ENCODE measurements at regions not wholly inside any gene's neighbourhood (a gene's known extent, or its start where the extent isn't known, plus 50 kb on each side); places are given as distances from the start of the nearest gene placed in this dataset.
A peak's percentile ranks its signal among the peaks of the same experiment; 100 is the strongest.
"Not testable (repeated sequence)": the region's sequence is repeated elsewhere in the genome, so short reads cannot be mapped to it uniquely, and the experiment has no call there.

- FAIRE-seq = no peak
Observed at GRCh38 chr4:66805582-66805981, 739.7 kb downstream of the CENPC start.

DNA sequence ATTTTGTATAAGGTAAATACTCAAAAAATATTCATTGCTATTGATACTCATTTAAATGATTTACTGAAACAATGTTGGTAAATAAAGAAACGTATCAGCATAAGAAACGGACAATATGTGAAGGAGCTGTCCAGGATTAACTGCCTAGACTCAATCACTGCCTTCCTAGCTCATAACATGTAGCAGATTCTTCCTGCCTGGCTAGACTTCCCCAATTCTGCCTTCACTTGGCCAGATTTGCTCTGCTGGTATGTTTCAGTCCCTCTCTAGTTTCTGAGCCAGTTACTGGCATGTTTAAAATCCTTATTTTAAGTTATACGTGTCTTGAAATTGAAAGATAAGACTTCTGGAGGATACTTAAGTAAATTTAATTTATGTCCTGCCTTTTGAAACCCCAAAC lies 740.3 kb downstream of the CENPC start:
- FAIRE-seq = no peak

DNA sequence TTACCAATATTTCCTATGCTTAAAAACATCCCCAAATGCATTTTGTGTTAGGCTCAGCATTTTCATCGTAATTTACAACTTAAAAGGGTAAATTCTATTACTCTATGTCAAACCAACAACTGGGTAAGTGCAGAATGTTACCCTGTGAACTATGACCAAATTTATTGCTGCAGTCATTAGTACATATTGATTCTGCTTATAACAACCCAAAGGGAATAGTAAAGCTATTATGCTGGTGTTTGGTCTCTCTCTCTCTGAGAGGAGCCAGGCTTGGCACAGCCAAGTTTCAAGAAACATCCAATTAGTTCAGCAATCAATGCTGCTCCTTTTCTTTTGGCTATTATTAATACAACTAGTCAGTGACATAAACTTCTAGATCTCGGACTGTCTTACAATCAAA lies 747.7 kb downstream of the CENPC start:
- no peak for FAIRE-seq

DNA sequence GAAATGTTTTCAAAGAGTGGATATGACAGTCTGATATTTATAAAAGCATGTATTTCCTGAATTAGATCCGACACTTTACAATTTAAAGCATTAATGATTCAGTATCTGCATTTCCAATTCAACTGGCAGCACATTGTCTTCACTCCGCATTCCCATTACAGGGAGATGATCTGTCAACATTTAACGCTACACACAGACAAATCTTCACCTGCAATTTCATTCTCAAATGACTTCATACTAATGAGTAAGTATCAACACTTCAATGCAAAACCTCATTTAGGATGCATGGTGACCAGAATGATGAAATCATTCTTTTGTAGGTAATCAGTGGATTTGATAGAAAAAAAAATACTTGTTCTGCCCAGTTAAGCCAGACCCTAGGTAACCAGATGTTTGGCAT lies 749.6 kb downstream of the CENPC start:
- no peak for FAIRE-seq

DNA sequence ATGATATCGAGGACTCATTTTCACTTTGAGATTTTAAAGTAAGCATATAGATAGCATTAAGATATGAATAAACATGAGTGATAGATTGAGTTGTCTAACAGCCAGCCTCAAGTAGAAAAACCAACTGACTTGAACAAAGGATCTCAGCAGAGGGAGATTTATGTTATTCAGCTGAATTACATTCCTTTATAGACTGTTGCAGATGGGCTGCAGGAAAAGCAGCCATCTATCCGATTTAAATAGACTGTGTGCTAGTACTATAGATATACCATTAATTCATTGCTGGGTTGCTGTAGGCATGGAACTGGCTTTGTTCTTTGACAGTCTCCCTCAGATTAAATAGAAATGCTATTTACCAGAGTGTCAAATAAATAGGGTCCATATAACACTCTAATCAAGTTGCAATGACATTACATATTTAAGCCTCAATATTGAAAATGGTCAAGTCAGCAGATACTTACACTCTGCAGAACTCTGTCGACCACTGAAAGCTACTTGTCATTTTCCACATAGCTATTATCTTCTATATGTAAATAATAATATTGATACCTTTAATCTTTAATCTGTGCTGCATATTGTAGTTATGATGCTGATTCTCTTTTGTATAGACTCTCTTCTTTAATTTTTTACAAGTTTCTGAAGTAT lies 750.8 kb downstream of the CENPC start:
- FAIRE-seq = no peak

DNA sequence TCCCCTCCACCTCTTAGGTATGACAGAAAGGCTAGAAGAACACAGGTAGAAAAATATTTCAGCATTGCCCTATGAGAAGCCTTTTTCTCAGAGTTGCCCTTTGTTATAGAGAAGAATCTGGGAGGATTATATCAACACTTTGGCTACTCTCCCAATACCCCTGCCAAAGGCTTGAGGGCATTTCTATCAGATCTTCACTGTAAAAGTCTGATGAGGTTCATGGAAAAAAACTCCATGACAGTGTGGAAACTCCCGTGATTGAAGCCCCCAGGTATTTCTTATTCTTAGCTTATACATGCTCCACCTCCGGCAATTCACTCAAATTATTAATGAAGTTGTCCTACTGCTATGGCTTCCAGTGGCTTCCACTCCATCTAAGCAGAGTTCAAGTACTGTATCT lies 753.6 kb downstream of the CENPC start:
- no peak for FAIRE-seq

GRCh38 chr4:66785479-66785878 lies 759.8 kb downstream of the CENPC start:
- FAIRE-seq = no peak

- not testable (repeated sequence) for FAIRE-seq
Observed at GRCh38 chr4:66782751-66783150, 762.6 kb downstream of the CENPC start.

GRCh38 chr4:66777097-66777496 lies 768.2 kb downstream of the CENPC start:
- no peak for FAIRE-seq

GRCh38 chr4:66769441-66769840 lies 775.9 kb downstream of the CENPC start:
- no peak for FAIRE-seq

DNA sequence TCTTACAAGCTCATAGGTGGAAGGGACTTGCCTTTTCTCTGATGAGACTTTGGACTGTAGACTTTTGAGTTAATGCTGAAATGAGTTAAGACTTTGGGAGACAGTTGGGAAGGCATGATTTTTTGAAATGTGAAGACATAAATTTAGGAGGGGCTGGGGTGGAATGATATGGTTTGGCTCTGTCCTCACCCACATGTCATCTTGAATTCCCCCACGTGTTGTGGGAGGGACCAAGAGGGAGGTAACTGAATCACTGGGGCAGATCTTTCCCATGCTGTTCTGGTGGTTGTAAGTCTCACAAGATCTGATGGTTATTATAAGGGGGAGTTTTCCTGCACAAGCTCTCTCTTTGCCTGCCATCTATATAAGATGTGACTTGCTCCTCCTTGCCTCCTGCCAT lies 777.9 kb downstream of the CENPC start:
- FAIRE-seq = no peak

GRCh38 chr4:66766557-66766956 lies 778.7 kb downstream of the CENPC start:
- no peak for FAIRE-seq

DNA sequence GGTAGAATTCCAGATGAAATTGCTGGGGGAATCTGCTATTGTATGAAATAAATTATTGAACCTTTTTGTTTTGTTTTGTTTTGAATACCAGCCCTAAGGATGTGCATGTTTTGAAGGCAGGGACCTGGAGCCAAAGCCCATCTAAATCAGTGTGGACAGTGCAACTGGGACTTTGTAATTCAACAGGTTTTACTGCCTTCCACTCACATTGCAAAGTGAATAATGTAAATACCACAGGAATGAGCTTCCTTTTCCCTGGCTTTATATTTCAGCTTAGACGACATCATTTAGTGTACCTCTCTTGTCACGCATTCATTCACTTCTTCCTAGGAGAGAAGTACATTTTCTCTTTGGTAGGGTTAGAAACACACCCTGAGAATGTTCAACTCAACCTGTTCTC lies 795.0 kb downstream of the CENPC start:
- no peak for FAIRE-seq

DNA sequence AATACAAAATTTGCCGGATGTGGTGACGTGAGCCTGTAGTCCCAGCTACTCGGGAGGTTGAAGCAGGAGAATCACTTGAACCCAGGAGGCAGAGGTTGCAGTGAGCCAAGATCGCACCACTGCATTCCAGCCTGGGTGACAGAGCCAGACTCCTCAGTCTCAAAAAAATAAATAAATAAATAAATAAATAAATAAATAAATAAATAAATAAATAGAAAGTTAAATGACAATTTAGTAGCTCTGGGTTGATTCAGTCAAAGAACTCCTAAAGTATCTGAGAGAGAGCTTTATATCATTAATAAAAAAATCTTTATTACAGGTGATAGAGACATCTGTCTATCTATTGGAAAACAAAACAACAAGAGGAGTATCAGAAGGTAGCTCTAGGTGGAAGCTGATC lies 798.4 kb downstream of the CENPC start:
- not testable (repeated sequence) for FAIRE-seq

- FAIRE-seq = no peak
Observed at GRCh38 chr4:66741081-66741480, 804.2 kb downstream of the CENPC start.

GRCh38 chr4:66736606-66737005 lies 808.7 kb downstream of the CENPC start:
- FAIRE-seq = no peak

DNA sequence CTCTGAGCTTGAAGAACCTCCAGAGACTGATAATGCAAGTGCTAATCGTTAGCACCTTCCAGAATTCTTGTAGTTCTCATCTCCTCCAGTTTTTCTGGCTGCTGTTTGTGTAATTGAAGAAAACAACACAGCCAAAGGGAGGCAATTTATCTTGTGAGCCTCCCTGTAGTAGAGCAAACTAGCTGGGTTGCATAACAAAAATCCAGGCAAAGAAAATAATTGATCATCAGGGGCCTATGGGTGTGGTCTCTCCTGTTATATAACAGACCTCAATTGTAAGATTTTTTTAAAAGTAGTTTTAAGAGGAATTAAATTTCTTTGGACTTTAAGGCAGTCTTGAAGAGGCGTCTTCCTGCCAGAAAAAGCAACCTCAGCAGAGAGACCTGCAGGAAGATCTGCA lies 817.0 kb downstream of the CENPC start:
- FAIRE-seq = no peak

DNA sequence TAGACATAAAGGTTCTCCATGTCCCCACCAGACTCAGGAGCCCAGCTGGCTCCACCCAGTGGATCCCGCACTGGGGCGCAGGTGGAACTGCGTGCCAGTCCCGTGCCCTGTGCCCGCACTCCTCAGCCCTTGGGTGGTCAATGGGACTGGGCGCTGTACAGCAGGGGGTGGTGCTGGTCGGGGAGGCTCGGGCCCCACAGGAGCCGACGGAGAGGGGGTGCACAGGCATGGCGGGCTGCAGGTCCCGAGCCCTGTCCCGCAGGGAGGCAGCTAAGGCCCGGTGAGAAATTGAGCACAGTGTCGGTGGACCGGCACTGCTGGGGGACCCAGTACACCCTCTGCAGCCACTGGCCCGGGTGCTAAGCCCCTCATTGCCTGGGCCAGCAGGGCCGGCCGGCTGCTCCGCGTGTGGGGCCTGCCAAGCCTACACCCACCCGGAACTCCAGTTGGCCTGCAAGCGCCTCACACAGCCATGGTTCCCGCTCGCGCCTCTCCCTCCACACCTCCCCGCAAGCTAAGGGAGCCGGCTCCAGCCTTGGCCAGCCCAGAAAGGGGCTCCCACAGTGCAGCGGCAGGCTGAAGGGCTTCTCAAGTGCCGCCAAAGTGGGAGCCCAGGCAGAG lies 832.9 kb downstream of the CENPC start:
- FAIRE-seq = not testable (repeated sequence)

GRCh38 chr4:66704243-66704642 lies 841.1 kb downstream of the CENPC start:
- no peak for FAIRE-seq

GRCh38 chr4:66694739-66695138 lies 850.6 kb downstream of the CENPC start:
- no peak for FAIRE-seq

DNA sequence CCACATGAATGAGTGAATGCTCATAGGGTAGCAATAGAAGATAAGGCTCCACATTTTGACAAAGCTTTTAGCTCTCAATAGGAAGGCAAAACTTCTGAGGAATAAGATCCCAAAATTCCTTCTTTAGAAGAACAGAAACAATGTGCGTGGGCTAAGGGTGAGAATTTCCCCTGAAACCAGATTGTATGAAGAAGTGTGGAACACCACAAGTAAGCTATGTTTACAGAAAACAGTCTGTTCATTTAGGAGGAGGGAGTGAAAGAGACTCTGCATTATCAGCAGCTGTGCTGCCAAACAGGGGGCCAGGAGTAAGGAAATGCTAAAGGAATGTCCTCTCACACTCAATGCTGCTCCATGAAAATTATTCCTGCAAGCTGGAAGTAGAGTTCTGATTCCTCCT lies 851.6 kb downstream of the CENPC start:
- no peak for FAIRE-seq

GRCh38 chr4:66691101-66691500 lies 854.2 kb downstream of the CENPC start:
- no peak for FAIRE-seq

- FAIRE-seq = peak; percentile 86
Observed at GRCh38 chr4:66688674-66689073, 856.6 kb downstream of the CENPC start.

DNA sequence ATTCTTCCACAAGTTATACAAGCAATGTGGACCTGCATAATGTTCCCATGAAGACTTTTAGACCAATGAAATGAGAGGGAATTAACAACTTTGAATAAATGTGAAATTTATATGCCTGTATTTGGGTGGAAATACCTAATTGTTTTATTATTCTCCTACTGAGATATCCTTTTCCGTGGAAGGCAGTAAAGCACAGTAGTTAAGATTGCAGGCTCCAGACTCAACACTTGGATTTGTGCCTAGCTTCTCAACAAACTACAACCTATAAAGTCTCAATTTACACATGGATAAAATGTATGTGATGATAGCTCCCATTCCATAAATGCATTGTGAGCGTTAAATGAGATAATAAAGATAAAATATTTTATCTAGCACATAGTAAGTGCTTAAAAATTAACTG lies 857.8 kb downstream of the CENPC start:
- no peak for FAIRE-seq

DNA sequence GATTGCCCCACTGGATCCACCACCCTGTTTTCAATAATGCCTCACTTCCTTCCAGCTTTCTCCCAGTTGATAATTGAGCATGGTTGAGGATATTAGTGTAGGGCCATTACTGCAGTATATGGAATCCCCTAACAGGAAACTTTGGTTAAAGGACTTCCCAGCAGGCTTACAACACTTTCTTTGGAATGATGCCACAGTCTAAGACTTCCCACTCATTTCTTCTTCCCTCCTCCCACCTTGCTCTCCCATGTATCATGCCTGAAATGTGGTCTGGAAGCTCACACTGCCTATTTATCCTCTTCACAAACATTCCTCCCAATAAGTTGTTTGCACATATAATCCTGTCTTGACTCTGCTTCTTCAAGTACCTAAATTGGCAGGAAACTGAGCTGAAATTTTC lies 863.3 kb downstream of the CENPC start:
- FAIRE-seq = no peak
